Peyer's patch (tissue), 4 donors: ENCODE measurements at regions not wholly inside any gene's neighbourhood (a gene's known extent, or its start where the extent isn't known, plus 50 kb on each side); places are given as distances from the start of the nearest gene placed in this dataset.

Experiments
- CTCF ChIP-seq, 6 experiments: fragments of 450-650 bp in 4 of 6; fragments of 200-600 bp in 2 of 6; sonication (generic) in 1 of 6; IDR thresholded peaks; one replicate each; pipeline ENCODE4 v1.5.1; 2017 to 2019; ENCODE audit warnings: antibody characterized with exemption in 6 of 6, mild to moderate bottlenecking in 3 of 6, moderate library complexity in 1 of 6
- POLR2A ChIP-seq, 2 donors: fragments of 450-650 bp; IDR thresholded peaks; one replicate each; pipeline ENCODE4 v1.5.1; 2017; ENCODE audit warnings: antibody characterized with exemption in 2 of 2, mild to moderate bottlenecking in 2 of 2, moderate library complexity in 2 of 2

GRCh38 chr4:58075724-58076123, 965.5 kb upstream of the IGFBP7 start:
- no peak for TF ChIP-seq CTCF (IDR thresholded peaks at IDR 0.05)
- TF ChIP-seq POLR2A (IDR thresholded peaks at IDR 0.05) = no peak
